RWPE2 (cell line): ENCODE measurements at regions not wholly inside any gene's neighbourhood (a gene's known extent, or its start where the extent isn't known, plus 50 kb on each side); places are given as distances from the start of the nearest gene placed in this dataset.

Source experiments
- ATAC-seq: fragments of 200-7000 bp; cut with Tn5 transposase; 3 replicates; pipeline ENCODE4 v1.9.1; 2021; ENCODE audit warnings: low read depth
- DNase-seq: peaks from one replicate; pipeline ENCODE4 v3.0.0-alpha.2; 2020; ENCODE audit warnings: low spot score
- H3K27ac ChIP-seq: fragments of 450-650 bp; 2 replicates; pipeline ENCODE4 v1.5.1; 2017; ENCODE audit warnings: mild to moderate bottlenecking; ENCODE audit not compliant: poor library complexity, severe bottlenecking
- H3K27me3 ChIP-seq: fragments of 250-450 bp; sonication (Bioruptor Pico); 2 replicates; pipeline ENCODE4 v1.5.1; 2021; ENCODE audit warnings: mild to moderate bottlenecking, moderate library complexity; ENCODE audit not compliant: insufficient read depth, poor library complexity, severe bottlenecking
- H3K36me3 ChIP-seq: fragments of 250-450 bp; sonication (Bioruptor Pico); 2 replicates; pipeline ENCODE4 v1.5.1; 2020; ENCODE audit warnings: low read depth, mild to moderate bottlenecking, moderate library complexity
- H3K4me1 ChIP-seq: fragments of 250-450 bp; sonication (Bioruptor Pico); 2 replicates; pipeline ENCODE4 v1.5.1; 2021; ENCODE audit warnings: mild to moderate bottlenecking, moderate library complexity; ENCODE audit not compliant: insufficient read depth, poor library complexity, severe bottlenecking
- H3K4me3 ChIP-seq: fragments of 250-450 bp; sonication (Bioruptor Pico); 2 replicates; pipeline ENCODE4 v1.5.1; 2021; ENCODE audit warnings: mild to moderate bottlenecking, moderate library complexity; ENCODE audit not compliant: severe bottlenecking
- H3K9me3 ChIP-seq: fragments of 250-450 bp; sonication (Bioruptor Pico); 2 replicates; pipeline ENCODE4 v1.5.1; 2021; ENCODE audit warnings: mild to moderate bottlenecking, moderate library complexity; ENCODE audit not compliant: severe bottlenecking
- TF ChIP-seq, protein P1 (sequence below): fragments of 450-650 bp; IDR thresholded peaks from one replicate; pipeline ENCODE4 v1.5.1; 2017; ENCODE audit warnings: mild to moderate bottlenecking, moderate library complexity; ENCODE audit not compliant: poor library complexity, severe bottlenecking

DNA sequence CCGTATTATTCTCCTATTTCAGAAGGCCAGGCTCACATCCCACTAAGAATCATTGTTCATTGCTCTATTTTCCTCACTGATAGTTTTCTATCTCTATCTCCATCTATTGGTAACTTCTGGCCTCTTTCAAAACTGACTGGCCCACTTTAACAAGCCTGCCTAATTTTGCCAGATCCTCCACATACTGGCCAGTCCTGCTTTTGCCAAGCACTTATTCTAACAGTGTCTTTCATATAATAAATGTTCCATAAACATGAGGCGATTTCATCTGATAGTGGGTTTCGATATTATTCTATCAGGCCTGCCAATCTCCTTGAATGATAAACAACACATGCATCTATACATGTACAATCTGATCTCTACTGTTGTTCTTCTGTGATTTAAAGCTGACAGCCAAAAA, 125.9 kb upstream of the KCNH7 start:
- H3K4me3 ChIP-seq, result no peak overlapping the region
- H3K27ac ChIP-seq, result no peak overlapping the region
- TF ChIP-seq, protein P1, sequence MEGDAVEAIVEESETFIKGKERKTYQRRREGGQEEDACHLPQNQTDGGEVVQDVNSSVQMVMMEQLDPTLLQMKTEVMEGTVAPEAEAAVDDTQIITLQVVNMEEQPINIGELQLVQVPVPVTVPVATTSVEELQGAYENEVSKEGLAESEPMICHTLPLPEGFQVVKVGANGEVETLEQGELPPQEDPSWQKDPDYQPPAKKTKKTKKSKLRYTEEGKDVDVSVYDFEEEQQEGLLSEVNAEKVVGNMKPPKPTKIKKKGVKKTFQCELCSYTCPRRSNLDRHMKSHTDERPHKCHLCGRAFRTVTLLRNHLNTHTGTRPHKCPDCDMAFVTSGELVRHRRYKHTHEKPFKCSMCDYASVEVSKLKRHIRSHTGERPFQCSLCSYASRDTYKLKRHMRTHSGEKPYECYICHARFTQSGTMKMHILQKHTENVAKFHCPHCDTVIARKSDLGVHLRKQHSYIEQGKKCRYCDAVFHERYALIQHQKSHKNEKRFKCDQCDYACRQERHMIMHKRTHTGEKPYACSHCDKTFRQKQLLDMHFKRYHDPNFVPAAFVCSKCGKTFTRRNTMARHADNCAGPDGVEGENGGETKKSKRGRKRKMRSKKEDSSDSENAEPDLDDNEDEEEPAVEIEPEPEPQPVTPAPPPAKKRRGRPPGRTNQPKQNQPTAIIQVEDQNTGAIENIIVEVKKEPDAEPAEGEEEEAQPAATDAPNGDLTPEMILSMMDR, result no peak
- no peaks in the 10 kb centered on the region for H3K4me1 ChIP-seq
- no peaks in the 10 kb centered on the region for H3K27me3 ChIP-seq
- DNase-seq, result no peak
- H3K9me3 ChIP-seq, result peaks cover 1% of the 10 kb centered on the region
- H3K36me3 ChIP-seq, result no peaks in the 10 kb centered on the region
- ATAC-seq, result no peak; the same call in 2 of the 3 replicates

- Histone ChIP-seq H3K36me3 (no peaks in the 10 kb centered on the region), H3K27me3 (no peaks in the 10 kb centered on the region), H3K4me1 (no peaks in the 10 kb centered on the region), H3K27ac (no peak overlapping the region), H3K4me3 (no peak overlapping the region), H3K9me3 (peaks cover 1% of the 10 kb centered on the region)
- TF ChIP-seq, protein P1, result no peak
- ATAC-seq (no peak), DNase-seq (no peak)
Observed at GRCh38 chr2:162963156-162963555, 124.6 kb upstream of the KCNH7 start.

GRCh38 chr2:162945785-162946184, 107.2 kb upstream of the KCNH7 start:
- Histone ChIP-seq H3K4me3 (no peak overlapping the region), H3K9me3 (no peaks in the 10 kb centered on the region), H3K27me3 (no peaks in the 10 kb centered on the region), H3K4me1 (no peaks in the 10 kb centered on the region), H3K36me3 (no peaks in the 10 kb centered on the region), H3K27ac (no peak overlapping the region)
- TF ChIP-seq, protein P1, result no peak
- no peak for DNase-seq
- ATAC-seq, result no peak

DNA sequence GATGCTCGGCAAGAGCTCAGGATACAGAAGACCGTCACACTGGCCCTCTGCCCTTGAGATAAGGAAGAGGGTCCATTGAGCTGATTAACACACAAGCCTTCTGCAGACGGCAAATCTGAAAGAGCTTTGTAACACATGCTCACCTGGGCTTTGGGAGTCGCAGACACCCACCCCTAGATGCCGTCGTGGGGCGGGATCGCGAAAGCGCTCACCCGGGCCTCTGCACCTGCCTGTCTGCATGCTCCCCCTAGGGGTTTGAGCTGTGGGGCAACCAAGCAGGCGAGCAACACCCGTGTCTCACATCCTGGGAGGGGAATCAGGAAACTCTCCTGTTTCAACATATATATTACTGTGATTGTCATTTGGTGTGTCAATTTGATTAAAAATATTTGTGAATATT, 99.8 kb upstream of the KCNH7 start:
- Histone ChIP-seq H3K27ac (no peak overlapping the region), H3K4me1 (no peaks in the 10 kb centered on the region), H3K4me3 (no peak overlapping the region), H3K9me3 (no peaks in the 10 kb centered on the region), H3K36me3 (no peaks in the 10 kb centered on the region), H3K27me3 (no peaks in the 10 kb centered on the region)
- ATAC-seq (no peak), DNase-seq (no peak)
- TF ChIP-seq, protein P1, result no peak

GRCh38 chr2:162934191-162934590, 95.6 kb upstream of the KCNH7 start:
- no peaks in the 10 kb centered on the region for H3K36me3 ChIP-seq
- no peaks in the 10 kb centered on the region for H3K27me3 ChIP-seq
- no peak overlapping the region for H3K27ac ChIP-seq
- TF ChIP-seq, protein P1, result no peak
- no peaks in the 10 kb centered on the region for H3K9me3 ChIP-seq
- H3K4me1 ChIP-seq, result peaks cover 9% of the 10 kb centered on the region
- no peak for ATAC-seq
- no peak for DNase-seq
- no peak overlapping the region for H3K4me3 ChIP-seq
